ENCODE measurements at regions not wholly inside any gene's neighbourhood (a gene's known extent, or its start where the extent isn't known, plus 50 kb on each side); places are given as distances from the start of the nearest gene placed in this dataset.

DNA sequence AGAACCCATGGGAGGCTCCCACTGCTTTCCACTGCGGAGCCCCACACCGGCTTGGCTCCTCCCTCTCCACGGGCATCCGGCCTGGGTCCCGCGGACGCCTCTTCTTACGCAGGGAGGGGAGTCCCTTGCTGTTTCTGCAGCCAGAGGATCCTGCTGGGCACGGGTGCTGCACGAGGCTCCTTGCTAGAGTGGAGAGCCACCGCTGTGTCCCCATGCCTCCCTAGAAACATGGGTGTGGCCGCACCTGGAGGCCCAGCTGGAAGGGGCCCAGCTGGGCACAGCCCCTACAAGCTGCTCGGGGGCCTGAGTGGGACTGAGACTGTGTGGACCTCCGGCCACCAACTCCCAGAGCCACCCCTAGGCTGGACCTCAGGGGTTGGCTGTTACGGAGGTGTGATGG, 67.7 kb upstream of the GPC1 start:
- TF ChIP-seq ELF4 (IDR thresholded peaks at IDR 0.05), result no peak
- no peak for TF ChIP-seq FOXM1 (IDR thresholded peaks at IDR 0.05; ENCODE audit: borderline replicate concordance)
- no peak for TF ChIP-seq HDGF (IDR thresholded peaks at IDR 0.05; ENCODE audit: borderline replicate concordance)
- no peak for TF ChIP-seq SP1 (IDR thresholded peaks at IDR 0.05)
- no peak for TF ChIP-seq FOXK2 (IDR thresholded peaks at IDR 0.05)
- TF ChIP-seq BHLHE40 (IDR thresholded peaks at IDR 0.05; ENCODE audit: borderline replicate concordance), result no peak
- no peak for TF ChIP-seq FOXA1 (IDR thresholded peaks at IDR 0.05)
- TF ChIP-seq, protein P1, sequence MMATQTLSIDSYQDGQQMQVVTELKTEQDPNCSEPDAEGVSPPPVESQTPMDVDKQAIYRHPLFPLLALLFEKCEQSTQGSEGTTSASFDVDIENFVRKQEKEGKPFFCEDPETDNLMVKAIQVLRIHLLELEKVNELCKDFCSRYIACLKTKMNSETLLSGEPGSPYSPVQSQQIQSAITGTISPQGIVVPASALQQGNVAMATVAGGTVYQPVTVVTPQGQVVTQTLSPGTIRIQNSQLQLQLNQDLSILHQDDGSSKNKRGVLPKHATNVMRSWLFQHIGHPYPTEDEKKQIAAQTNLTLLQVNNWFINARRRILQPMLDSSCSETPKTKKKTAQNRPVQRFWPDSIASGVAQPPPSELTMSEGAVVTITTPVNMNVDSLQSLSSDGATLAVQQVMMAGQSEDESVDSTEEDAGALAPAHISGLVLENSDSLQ (IDR thresholded peaks at IDR 0.05), result no peak
- TF ChIP-seq SUZ12 (IDR thresholded peaks at IDR 0.05), result no peak
- no peak for TF ChIP-seq ZNF384 (IDR thresholded peaks at IDR 0.05)
- no peak for TF ChIP-seq NFRKB (IDR thresholded peaks at IDR 0.05)
- TF ChIP-seq TARDBP (IDR thresholded peaks at IDR 0.05), result no peak
- no peak for TF ChIP-seq ARNT (IDR thresholded peaks at IDR 0.05)
